Large intestine (tissue), 3 donors: ENCODE measurements at regions not wholly inside any gene's neighbourhood (a gene's known extent, or its start where the extent isn't known, plus 50 kb on each side); places are given as distances from the start of the nearest gene placed in this dataset.

ENCODE experiments used
- DNase-seq, 2 donors: peaks; one replicate each; pipeline versions ENCODE4 v3.0.0 to v3.0.0-alpha.2; 2013
- H3K27ac ChIP-seq: one replicate; pipeline ENCODE4 v1.5.1; 2013; ENCODE audit warnings: low read length
- H3K27me3 ChIP-seq: 2 replicates; pipeline ENCODE4 v1.6.1; 2013; ENCODE audit warnings: low read length; ENCODE audit not compliant: control insufficient read depth, insufficient read depth
- H3K36me3 ChIP-seq: 2 replicates; pipeline ENCODE4 v1.6.1; 2013; ENCODE audit warnings: low read length; ENCODE audit not compliant: control insufficient read depth, insufficient read depth
- H3K4me1 ChIP-seq: one replicate; pipeline ENCODE4 v1.6.1; 2013; ENCODE audit warnings: low read length; ENCODE audit not compliant: control insufficient read depth, insufficient read depth
- H3K4me3 ChIP-seq: one replicate; pipeline ENCODE4 v1.5.1; 2013; ENCODE audit warnings: low read length
- H3K9me3 ChIP-seq: one replicate; pipeline ENCODE4 v1.6.1; 2013; ENCODE audit warnings: mild to moderate bottlenecking, low read depth, low read length, moderate library complexity; ENCODE audit not compliant: control insufficient read depth
- WGBS: methylation state at CpG from one replicate; pipeline ENCODE4 v1.1.5; 2013; ENCODE audit warnings: low lambda C conversion rate; ENCODE audit not compliant: insufficient coverage; 5-methylcytosine and 5-hydroxymethylcytosine counted together

- no CpG with 5 or more reads among the region's 3 CpGs for WGBS
- no peak overlapping the region for H3K27ac ChIP-seq
- no peaks in the 10 kb centered on the region for H3K36me3 ChIP-seq
Observed at GRCh38 chr2:38129987-38130386, 54.0 kb upstream of the CYP1B1 start.

DNA sequence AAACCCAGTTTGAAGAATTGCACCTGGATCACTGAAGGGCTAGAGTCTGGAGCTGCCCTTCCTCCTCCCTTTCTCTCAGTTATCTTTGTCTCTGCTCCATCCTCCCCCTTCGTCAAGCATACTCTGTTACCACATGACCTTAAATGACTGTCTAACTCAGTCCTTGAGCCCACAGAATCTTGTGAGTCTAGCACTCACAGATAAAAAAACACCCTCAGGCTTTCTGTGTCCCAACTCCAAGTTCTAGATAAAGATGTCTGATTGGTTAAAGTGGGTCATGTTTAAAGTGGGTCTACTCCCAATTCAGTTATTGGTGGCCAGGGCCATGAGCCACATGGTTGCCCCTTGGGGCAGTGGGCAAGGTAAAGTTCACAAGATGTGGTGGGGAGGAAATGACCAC is 53.5 kb upstream of the CYP1B1 start:
- Histone ChIP-seq H3K9me3 (peaks cover 6% of the 10 kb centered on the region), H3K4me1 (no peaks in the 10 kb centered on the region), H3K27me3 (no peaks in the 10 kb centered on the region), H3K4me3 (no peak overlapping the region), H3K27ac (no peak overlapping the region), H3K36me3 (no peaks in the 10 kb centered on the region)
- no peak for DNase-seq
- WGBS = no CpG with 5 or more reads among the region's 1 CpG

More at GRCh38 chr2:38129987-38130386, 54.0 kb upstream of the CYP1B1 start:
- no peaks in the 10 kb centered on the region for H3K4me1 ChIP-seq
- no peak for DNase-seq
- no peaks in the 10 kb centered on the region for H3K27me3 ChIP-seq
- H3K9me3 ChIP-seq = peaks cover 6% of the 10 kb centered on the region
- H3K4me3 ChIP-seq = no peak overlapping the region

DNA sequence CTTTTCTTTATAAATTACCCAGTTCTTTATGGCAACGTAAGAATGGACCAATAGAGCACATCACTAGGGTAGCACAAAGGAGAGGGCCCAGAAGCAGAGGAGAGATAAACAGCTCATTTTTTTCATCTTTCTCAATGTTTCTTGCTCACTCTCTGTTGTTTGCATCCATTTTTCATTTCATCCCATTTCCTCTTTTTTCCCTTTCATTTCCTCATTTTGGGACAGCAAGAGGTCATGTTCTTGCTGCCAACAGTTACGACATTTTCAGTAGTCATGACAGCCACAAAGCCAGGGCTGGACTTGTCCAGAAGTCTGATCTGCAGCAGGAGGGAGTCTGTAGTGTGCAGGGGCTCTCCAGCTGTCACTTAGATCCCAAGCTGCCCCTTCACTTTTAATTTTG is 52.7 kb upstream of the CYP1B1 start:
- Histone ChIP-seq H3K27ac (no peak overlapping the region), H3K4me1 (no peaks in the 10 kb centered on the region), H3K27me3 (no peaks in the 10 kb centered on the region), H3K9me3 (peaks cover 6% of the 10 kb centered on the region), H3K4me3 (no peak overlapping the region), H3K36me3 (no peaks in the 10 kb centered on the region)
- DNase-seq = no peak
- WGBS = 100% methylated on average over 1 of the region's 2 CpGs

DNA sequence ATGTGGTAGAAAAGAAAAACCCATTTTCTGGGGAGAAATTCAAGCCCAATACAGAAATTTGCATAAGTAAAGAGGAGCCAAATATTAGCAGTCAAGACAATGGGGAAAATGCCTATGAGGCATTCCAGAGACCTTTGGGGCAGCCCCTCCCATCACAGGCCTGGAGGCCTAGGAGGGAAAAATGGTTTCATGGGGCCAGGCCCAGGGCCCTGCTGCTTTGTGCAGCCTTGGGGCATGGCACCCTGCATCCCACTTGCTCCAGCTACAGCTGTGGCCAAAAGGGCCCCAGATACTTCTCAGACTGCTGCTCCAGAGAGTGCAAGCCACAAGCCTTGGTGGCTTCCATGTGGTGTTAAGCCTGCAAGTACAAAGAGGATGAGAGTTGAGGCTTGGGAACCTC is 51.3 kb upstream of the CYP1B1 start:
- no peaks in the 10 kb centered on the region for H3K4me1 ChIP-seq
- H3K9me3 ChIP-seq = peaks cover 6% of the 10 kb centered on the region
- no peak overlapping the region for H3K4me3 ChIP-seq
- H3K36me3 ChIP-seq = no peaks in the 10 kb centered on the region
- no peak for DNase-seq
- H3K27ac ChIP-seq = no peak overlapping the region
- H3K27me3 ChIP-seq = no peaks in the 10 kb centered on the region

DNA sequence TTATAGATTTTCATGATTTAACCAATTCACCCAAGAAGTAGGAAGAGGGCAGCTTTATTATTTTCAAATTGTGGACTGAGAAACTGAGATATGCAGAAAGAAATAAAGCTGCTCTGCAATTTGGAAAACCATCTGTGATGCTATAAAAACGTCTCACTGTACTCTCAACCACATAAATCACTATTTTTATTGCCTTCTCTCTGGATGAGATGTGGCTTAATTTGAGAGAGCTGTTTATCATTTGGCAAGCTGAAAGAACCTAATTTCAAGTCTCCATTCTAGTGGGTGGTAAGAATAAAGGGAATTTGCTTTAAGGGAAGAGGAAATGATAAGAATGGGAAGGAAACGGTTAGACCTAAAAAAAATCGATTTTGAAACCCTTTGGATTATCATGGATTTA is 49.9 kb upstream of the CYP1B1 start:
- Histone ChIP-seq H3K36me3 (no peaks in the 10 kb centered on the region), H3K4me3 (no peak overlapping the region), H3K4me1 (no peaks in the 10 kb centered on the region), H3K27ac (no peak overlapping the region), H3K27me3 (no peaks in the 10 kb centered on the region), H3K9me3 (peaks cover 6% of the 10 kb centered on the region)
- DNase-seq = no peak
- WGBS = no CpG with 5 or more reads among the region's 3 CpGs
